NCI-H1436 (cell line): ENCODE measurements at regions not wholly inside any gene's neighbourhood (a gene's known extent, or its start where the extent isn't known, plus 50 kb on each side); places are given as distances from the start of the nearest gene placed in this dataset.

Source experiments
- DNase-seq: peaks from one replicate; lab custom pipeline; 2025; lab: John Stamatoyannopoulos, UW

DNA sequence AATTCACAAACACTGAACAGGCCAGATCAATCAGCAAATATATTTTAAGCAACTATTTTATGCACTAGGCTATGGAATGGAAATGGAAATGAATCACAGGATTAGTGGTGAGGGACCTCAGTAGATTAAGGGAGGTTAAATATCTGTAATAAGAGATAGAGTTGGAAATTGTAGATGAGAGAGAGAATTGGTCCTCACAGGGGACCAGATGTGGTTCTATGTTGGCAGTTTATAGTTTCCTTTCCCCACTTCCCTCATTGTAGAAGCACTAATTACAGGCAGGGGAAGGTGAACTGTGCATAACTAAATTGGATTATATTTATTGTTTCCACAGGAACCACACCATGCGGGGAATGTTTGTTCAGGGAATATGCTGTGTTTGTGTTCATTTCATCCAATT, 496.2 kb downstream of the ARHGEF28 start:
- DNase-seq, result no peak

DNA sequence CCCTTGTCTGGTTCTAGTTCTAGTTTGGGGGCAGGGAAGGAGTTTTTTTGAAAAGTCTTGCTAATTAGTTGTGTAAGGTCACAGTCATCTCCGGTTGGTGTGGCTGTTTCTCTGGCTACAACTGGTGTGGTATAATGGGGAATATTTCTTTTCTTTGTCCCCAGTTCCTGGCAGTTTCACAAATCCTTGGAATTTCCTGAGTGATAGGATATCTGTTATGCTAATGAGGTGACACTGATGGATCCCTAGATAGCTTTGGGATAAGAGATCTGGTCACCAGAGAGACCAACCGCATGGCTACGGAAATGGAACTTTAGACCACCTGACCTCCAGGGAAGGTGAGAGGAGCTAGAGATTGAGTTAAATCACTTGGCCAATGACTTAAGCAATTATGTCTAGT, 494.6 kb downstream of the ARHGEF28 start:
- no peak for DNase-seq

DNA sequence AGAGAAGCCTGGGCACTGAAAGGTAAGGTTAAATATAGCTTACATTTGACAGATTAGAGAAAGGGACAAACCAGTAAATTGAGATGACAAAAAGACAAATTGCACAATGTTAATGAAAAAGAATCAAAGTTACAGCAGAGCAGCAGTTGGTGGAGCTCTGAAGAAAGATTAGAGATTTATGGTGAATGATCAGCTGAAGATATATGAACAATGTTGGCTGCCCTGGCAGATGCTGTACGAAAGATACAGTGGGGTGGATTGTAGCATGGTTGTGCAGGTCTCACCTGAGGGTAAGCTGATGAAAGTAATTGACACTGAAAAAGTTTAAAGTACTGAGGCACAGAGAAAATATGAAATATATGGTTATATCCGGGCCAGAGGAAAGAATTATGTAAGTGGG, 492.1 kb downstream of the ARHGEF28 start:
- no peak for DNase-seq

DNA sequence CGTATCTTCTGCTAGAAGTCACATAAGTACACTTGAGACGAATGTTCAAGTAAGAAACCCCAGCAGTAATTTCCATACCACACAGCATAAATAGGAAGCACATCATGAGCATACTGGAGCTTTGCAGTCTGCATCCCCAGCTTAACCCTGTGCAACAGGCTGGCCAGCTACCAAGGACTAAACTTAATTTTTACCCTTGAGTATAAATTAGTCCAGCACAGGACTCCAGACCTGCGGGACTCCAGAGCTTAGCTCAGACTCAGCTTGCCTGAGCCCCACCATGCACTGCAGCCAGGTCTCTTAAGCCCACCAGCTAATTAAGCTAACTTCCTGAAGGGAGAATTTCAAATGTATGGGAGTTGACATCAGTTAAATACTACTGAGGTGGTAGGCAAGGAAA, 491.0 kb downstream of the ARHGEF28 start:
- no peak for DNase-seq

DNA sequence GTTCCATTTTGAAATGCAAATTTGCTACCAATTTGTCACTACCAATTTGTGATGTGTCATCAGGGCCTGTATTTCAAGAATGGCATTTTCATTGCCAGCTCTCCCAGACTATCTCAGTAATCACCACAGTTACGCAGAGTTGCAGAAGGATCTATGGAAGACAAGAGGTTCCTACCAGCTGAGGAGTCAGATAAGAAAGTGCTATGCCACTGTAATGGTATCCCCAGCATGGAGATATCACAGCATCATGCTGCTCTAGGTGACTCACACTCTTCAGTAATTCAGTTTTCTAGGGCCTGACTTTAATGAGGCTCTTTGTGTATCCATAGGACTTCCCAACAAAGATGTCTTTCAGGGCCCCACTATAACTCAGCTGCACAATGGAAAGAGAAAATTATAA, 490.3 kb downstream of the ARHGEF28 start:
- no peak for DNase-seq

DNA sequence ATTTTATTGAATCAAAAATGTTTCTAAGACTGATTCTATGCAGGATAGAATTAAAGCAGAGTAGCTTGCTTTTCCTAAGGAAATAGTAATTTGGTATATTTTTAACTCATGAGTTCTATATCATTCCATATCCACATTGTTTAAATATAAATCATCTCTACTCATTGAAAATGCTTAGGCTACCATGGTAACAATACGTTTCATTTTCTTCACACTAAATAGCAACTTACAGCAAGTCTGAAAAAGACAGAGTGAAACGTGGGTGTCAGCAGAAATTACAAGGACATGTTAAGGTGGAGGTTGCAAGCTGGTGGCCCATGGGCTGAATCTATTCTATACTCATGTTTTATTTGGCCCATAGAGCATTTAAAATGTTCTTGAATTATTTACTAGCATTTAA, 487.9 kb downstream of the ARHGEF28 start:
- no peak for DNase-seq

DNA sequence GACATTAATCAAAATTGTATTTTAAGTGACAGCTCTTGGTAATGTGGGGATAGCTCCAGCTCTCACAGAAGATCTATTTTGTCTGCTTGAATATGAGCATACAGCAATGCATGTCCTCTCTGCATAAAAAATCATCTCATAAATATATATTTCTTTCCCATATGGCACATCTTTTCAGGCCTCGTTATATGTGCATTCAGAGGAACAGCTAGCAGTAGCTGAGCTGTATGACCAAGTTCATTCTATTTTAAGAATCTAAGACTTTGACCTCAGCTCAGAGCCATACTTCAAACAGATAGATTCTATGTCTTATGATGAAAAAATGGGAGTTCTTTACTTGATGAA, 487.2 kb downstream of the ARHGEF28 start:
- DNase-seq, result no peak

DNA sequence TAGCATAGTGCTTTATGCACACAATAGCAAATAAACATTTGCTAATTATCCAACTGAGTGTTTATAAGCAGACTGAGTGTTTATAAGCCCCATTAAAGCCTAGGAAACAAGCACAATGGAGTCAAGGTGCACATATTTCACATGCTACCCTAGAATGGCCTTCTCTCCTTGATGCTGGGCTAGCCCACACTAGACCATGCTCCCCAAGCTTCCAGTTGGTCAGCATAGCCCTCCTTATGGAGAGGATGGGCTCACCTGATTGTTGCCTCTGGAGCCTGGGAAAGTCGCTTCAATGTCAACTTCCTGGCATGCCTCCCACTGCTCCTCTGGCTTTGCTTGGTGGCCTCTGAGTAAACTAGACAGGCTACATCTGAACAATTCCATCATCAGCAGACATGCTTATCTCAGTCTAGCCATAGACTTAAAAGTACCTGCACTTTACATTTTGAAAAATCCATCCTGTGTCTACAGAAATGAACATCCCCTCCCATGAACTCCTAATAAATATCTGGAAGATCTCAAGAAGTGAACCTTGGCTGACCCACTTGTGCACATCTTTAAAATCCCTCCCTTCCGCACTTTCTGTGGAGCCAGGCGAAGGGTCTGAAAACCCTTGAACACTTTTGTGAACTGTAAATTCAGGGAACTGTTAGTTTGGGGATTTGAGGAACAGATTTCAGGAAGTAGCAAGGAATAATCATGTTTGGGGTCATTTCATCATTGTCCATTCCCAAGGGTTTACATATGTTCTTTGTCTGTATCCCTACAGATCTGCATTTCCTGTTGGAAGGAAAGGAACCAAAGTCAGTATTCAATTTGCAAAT, 486.6 kb downstream of the ARHGEF28 start:
- peak; percentile 9 for DNase-seq

DNA sequence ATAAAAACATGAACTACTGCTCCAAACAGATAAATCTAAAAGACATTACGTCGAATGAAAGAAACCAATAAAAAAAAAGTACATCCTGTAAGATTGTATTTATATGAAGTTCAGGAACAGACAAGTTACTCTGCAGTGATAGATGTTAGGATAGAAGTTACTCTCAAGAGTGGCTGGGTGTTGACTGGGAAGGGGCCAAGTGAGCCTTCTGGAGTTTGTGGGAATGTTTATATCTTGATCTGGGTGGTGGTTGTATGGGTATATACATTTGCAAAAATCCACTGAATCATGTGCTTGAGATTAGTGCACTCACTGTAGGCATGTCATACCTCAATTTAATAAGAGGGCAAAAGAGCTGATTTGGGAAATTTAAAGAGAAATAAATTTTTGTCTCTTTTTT, 485.8 kb downstream of the ARHGEF28 start:
- no peak for DNase-seq

DNA sequence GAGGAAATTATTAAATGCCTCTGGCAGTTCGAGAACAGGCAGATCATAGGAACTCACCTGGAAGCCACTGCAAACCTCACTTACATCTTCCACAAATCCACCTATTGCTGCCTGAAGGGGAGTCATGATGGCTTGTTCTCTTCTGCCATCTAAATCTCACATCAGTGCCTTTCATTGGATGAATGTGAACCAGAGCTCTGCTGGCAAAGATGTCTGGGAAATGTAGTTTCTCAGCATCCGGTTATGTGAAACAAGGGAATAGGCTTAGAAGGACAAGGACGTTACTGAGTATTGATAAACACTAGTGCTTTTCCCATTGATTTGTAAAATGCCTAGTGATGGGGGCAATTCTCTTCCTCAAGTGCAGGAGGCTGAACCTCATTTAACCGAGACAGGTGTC, 483.3 kb downstream of the ARHGEF28 start:
- DNase-seq, result no peak

DNA sequence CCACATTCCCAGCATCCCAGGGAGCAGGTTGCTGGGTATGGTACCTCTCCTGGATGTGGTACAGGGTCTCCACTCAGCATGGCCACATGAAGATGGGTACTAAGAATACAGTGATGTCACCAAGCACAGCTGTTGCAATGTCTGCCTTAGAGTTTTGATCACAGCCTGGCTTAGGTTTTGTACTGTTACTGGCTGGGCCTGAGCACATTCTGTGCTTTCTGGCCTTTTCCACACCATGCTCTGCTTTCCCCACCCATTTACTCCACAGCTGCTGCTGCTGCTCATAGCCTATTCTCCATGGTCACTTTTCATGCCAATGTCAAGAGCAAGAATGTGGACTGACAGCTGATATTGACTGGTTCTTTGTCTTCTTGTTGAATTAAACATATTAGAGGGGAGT, 481.9 kb downstream of the ARHGEF28 start:
- no peak for DNase-seq

DNA sequence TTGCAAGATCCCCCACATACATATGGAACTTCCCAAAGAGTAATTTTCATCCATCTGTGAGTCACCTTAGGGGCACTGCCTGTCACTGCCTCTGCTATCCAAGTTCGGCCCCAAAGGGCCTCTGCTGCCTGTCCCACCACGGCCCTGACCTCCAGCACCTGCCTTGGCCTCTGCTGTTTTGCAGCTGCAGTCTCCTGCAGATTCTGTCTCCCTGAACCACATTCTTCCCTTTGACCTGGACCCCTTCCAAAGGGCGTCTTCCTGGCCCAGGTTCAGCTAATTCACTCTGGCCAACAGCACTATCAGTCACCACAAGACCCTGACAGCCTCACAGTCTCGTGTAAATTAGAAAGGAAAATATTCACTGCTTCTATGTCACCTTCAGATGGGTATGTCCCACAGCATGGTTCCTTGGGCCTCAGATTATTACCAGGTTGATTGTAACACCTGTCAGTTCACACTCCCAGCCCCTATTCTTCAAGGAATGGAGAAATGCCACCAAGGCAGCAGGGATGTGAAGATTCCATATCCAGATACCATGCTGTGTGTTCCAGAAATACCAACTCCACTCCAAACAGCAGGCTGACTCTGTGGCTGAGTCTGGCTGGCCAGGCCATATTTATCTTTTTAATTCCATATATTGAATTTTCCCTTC, 479.3 kb downstream of the ARHGEF28 start:
- DNase-seq, result no peak

DNA sequence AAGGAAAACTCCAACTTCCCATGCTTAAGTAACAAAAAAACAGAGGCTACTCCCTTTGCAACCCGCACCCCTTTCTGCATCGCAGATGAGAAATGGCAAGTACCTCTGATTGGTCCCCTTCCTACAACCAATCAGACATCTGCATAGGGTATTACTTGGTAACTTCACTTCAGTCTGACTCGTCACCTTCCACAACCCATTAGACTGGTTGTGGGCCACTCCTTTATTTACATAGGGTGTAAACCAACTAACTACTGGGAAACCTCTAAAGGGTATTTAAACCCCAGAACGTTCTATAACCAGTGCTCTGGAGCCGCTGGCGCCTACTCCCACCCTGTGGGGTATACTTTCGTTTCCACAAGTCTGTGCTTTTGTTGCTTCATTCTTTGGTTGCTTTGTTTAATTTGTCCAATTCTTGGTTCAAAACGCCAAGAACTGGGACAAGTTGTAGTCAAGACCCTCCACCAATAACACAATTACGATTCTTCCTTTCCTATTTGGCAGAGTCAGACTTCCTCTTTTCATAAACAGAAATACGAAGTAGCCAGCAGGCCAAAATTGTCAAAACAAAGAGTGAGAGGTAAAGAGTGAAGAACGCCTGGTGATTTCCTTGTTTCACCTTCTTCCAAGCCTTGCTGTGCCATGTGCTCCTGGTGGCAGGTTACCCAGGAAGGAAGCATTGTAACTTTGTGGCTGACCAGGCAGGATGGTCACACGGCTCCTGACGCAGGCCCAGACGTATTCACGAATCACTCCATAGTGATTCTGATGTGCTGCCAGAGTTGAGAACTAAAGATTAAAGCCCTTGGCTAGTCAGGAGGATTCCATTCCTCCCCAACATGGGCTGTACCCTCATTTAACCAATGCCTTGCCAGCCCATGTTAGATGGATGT, 477.4 kb downstream of the ARHGEF28 start:
- no peak for DNase-seq

DNA sequence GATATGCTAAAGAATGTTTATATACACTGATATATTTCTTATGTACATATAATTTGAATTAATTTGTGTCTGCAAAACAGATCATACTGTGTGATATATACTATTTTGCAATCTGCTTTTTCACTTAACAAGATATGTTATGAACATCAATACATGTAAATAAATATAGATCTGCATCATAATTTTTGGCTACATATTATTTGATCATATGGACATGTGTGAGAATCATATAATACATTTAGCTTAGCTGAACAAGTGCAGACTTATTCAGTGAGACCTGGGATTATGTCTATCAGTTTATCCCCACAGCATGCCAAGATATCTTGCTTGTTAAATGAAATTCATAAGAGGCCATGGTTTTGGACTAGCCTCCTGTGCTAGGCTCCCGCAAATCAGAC, 474.3 kb downstream of the ARHGEF28 start:
- no peak for DNase-seq

DNA sequence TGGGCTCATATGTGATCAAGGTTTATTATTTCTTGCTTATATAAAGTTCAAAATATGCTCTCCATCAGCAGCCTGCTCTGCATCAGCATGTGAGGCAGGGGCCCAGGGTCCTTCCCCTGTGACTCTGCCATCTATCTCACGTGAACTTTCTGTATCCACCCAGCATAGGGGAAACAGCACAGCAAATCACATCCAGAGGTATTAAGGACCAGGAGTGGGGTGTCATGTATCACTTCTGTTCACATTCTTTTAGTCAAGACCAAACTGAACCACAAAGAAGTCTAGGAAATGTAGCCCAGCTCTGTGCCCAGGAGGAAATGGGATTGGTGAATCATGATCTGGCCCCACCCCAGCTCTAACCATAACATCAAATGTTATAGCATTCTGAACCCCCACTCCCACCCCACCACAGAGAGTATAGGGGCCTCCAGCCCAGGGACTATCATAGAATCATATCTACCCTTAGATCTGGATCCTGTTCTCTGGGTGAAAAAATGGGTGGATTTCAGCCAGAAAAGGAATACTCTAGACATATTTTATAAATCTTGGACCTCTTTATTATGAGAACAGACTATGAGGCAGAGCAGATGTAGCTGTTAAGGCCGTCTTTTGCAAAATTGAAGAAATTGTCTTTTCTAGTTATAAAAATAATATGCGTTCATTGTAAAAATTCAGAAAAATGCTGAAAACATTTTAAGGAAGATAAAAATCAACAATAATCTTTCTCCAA, 473.7 kb downstream of the ARHGEF28 start:
- DNase-seq, result no peak

DNA sequence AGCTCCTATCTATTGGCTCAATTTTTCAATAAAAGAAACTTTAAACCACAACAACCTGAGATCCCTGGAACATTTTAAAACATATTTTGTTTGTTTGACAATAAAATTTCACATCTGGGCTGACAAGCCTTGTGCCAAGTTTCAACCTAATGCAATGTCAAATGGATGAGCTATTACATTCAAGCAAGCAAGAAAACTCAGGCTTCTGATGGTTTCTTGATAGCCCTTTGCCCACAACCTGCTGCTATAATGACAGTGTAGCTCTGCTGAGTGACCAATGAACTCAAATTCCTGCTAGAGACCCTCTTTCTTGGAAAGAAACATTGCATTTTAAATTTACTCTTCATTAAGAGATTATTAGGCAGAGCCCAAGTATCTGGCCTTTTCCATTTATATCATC, 472.9 kb downstream of the ARHGEF28 start:
- DNase-seq, result no peak

DNA sequence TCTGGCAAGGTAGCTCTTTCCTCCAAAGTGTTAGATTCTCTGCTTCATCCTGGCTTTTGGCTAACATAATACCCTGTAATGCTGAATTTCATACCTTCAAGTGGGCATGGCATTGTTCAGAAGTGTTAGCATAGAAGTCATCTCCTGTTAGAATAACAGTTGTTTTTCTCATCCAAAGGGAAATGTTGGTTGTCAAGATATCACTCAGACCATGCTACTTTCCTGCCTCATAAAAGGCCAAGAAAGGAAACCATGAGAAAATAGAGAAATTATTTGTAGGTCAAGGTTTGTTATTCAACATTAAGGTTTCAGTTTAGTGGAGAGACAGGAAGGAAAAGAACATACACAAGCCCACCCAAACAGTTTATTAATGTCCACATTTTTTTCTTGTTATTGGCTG, 472.5 kb downstream of the ARHGEF28 start:
- DNase-seq, result no peak

DNA sequence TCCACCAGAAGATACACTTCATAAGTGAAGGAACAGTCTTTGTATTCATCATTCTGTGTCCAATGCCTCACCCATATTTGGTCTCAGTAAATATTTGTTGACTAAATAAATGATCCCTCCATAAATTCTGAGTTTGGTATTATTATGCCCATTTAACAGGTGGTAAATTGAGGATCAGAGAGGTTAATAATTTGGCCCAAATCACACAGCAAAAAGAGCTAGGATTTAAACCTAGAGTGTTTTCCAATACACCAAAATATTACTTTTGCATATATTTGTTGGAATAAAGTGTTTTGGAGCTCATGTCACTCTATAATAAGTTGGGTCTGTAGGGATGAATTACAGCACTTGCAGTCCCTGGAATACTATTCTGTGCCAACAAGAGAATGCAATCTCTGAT, 470.3 kb downstream of the ARHGEF28 start:
- no peak for DNase-seq

DNA sequence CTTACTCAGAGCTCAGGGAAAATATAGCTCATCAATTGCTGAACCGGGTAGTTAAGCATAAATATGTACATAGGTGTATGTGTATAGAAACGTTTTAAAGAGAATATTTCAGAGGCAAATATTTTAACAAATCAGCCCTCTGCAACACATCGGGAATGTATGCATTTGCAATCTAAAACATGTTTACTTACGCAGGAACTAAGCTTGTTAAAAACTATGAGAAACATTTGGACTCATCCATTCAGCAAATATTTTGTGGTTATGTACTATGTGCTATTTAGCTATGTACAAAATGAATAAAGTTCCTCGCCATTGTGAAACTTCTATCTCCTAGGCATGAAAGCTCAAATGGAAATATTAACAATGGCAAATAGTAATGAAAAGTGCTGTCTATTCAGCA, 469.9 kb downstream of the ARHGEF28 start:
- no peak for DNase-seq

DNA sequence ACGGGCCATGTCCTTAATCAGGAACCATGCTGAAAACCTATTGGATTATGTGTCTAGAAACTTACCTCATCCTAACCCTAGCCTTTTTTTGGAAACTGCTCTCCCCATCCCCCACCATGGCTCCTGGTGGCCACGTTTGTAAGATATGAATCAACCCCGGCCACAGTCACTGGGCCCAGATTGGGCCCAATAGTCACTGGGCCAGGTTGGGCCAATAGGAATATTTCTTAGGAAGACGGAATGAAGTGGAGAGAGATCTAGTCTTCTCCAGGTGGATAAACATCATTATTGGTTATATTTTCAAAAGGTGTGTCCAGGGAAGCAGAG, 468.7 kb downstream of the ARHGEF28 start:
- no peak for DNase-seq

DNA sequence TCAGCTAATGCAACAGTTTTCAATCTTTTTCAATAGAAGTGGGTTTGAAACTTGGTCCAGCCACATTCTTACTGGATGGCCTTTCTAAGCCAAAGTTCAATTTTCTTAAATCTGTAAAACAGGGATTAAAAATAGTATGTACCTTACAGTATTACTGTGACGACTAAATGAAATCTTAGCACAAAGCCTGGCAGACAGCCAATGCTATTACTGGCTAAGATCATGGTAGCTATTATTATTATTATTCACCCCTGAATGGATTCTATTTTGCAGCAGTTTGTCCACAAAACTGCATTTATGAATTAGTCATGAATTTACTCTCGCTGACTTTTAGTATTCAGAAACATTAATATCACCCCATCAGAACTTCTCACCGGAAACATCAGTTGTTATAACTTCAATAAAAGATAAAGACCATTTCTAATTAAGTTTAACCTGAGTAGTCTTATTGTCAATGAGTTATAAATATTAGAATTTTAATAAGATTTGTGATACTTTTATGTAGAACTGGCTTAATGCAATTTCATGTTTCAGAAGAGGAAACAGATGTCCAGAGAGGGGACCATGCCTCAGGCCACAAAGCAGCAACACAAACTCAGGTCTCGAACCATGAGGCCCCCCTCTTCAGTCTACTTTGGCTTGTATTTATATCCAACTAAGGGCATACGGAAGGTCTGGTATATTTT, 468.2 kb downstream of the ARHGEF28 start:
- no peak for DNase-seq

DNA sequence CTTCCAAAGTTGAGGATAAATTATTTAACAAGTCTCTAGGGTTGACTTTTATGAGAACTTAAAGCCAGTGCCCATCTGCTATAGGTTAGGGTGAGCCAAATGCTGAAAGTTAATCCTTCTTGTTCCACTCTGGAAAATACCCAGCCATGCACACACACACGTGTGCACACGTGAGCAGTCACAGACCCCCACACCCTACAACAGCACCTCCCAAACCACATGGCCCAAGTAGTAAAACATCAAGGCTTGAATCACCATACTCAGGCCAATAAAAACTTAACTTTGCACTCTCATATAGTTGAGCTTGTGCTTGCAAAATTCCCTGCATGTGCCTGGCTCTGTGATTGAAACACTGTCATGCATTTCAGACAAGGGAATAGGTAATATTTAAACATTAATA, 467.6 kb downstream of the ARHGEF28 start:
- no peak for DNase-seq
